Activated CD8-positive, alpha-beta memory T cell treated with anti-CD3 and anti-CD28 coated beads, Interleukin-2, amount 50 U/mL, for 48 hours (primary cell): ENCODE measurements at regions not wholly inside any gene's neighbourhood (a gene's known extent, or its start where the extent isn't known, plus 50 kb on each side); places are given as distances from the start of the nearest gene placed in this dataset.
"Not testable (repeated sequence)": the region's sequence is repeated elsewhere in the genome, so short reads cannot be mapped to it uniquely, and the experiment has no call there.

ENCODE experiments used
- DNase-seq: peaks from one replicate; pipeline ENCODE4 v3.0.0-alpha.2; 2020

DNA sequence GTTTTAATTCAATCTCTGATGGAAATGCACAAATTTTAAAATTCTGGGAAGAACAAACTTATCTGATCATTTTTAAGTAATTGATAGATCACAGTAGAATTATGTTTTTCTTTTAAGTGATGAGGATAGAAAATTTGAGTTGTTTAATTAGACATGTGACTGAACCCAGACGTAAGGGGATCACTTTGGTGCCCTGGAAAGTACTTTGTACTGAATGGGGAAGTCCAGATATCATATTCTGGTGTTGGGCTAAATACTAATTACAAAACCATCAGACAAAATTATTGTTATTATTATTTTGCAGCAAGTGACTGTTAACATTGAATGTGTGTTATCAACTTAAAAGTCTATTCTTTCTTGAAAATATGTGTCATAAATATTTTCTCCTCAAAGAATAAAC is 994.6 kb downstream of the TSN start:
- DNase-seq, result no peak

DNA sequence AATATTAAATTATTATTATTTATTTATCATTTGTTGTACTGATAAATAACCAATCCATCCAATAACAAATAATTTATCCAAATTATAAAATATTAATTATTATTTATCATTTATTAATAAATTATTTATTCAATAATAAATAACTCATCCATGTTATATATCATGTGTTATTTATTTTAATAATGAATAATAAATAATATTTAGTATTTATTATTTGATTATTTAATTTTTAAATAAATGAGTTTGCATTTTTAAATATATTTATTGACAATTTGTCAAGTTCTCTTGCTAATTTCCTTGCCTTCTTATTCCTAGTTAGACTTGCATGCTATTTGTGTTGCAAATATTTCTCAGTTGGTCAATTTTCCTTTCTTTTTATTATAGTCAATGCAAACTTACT is 995.4 kb downstream of the TSN start:
- DNase-seq, result no peak

- no peak for DNase-seq
Observed at GRCh38 chr2:122753336-122753735, 997.9 kb downstream of the TSN start.

DNA sequence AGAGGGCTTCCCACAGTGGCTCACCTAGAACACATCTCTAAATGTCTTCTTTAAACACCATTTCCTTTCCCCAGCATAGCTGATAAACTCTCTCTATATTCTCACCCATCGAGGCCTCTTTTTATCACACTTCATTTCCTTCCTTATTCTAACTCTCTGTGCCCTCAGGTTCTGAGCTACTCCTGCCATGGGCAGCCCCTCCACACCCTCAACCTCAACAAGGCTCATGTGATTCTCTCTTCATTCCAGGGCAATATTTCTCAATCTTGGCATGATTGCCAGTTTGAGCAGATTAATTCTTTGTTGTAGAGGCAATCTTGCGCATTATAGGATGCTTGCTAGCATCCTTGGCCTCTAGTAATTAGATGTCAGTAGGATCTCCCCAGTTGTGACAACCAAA is 999.1 kb downstream of the TSN start:
- no peak for DNase-seq

- no peak for DNase-seq
Observed at GRCh38 chr2:122755281-122755780, 999.9 kb downstream of the TSN start.

- DNase-seq, result no peak
Observed at GRCh38 chr2:122758967-122759366, 1003.5 kb downstream of the TSN start.

- DNase-seq, result no peak
Observed at GRCh38 chr2:122764014-122764413, 1008.6 kb downstream of the TSN start.

GRCh38 chr2:122780251-122780650 is 1024.8 kb downstream of the TSN start:
- DNase-seq, result no peak

- DNase-seq, result no peak
Observed at GRCh38 chr2:122794100-122794499, 1038.6 kb downstream of the TSN start.

DNA sequence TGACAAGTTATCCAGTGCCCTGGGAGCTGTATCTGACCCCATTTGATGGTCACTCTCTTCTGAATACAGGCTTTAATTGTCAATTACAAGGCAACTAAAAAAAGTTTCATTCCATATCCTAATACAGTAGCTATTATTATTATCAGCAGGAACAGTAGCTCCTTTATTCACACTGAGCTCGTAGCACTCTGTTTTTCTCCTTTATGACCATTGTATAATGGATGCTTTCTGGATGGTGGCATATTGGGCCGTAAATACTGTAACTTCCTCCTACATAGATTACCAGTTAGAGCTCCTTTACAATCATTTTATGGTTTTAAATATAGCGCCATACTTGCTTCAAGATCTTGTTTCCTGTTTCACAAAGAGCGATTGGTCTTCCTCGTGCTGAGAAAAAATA is 1040.3 kb downstream of the TSN start:
- DNase-seq, result no peak

DNA sequence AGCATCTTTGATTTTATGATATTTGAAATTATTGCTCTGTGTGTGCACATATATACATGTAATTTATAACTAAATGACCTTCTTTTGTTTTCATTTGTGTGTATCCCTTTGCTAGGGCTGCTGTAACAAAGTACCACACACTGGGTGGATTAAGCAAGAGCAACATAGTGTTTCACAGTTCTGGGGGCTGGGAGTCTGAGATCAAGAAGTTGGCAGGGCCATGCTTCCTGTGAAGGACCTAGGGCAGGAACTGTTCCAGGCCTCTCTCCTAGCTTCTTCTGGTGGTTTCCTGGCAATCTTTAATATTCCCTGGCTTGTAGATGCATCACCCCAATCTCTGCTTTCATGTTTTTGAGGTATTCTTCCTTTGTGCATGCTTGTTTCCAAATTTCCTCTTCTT is 1043.9 kb downstream of the TSN start:
- no peak for DNase-seq

- DNase-seq, result no peak
Observed at GRCh38 chr2:122800781-122801180, 1045.3 kb downstream of the TSN start.

- no peak for DNase-seq
Observed at GRCh38 chr2:122804494-122804893, 1049.0 kb downstream of the TSN start.

GRCh38 chr2:122805346-122805745 is 1049.9 kb downstream of the TSN start:
- DNase-seq, result no peak

- DNase-seq, result no peak
Observed at GRCh38 chr2:122808286-122808969, 1053.0 kb downstream of the TSN start.

GRCh38 chr2:122812214-122812613 is 1056.8 kb downstream of the TSN start:
- not testable (repeated sequence) for DNase-seq

DNA sequence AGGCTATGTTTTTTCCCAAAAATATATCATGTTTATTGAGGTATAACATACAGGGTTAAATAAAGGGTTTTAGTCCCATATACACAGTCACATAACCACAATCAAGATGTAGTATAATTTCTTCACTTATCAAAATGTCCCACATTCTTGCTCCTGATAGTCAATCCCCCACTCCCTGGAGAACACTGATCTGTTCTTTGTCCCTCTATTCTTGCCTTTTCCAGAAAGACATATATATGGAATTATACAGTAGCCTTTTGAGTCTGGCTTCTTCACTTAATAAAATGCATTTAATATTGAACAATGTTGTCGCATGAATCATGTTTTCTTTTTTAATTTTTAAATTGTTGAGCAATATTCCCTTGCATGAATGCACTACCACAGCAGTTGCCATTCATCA is 1059.7 kb downstream of the TSN start:
- no peak for DNase-seq

- DNase-seq, result no peak
Observed at GRCh38 chr2:122816803-122817202, 1061.4 kb downstream of the TSN start.

- DNase-seq, result no peak
Observed at GRCh38 chr2:122822319-122822718, 1066.9 kb downstream of the TSN start.

DNA sequence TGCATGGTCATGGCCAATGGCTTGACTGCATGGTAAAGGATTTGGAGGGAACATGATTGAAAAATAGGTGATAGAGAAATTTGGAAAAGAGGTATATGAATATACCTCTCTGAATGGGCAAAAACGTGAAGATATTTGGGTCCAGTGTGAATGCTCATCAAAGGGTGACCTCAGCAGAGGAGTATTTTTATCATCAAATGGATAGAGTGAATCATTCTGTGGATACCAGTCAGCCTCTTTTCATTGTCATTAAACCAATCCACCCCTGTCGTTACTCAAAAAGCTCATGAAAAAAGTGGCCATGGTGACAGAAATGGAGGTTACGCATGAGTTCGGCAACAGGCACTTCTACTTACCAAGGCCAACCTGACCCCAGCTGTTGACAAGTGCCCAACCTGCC is 1074.7 kb downstream of the TSN start:
- DNase-seq, result no peak

- DNase-seq, result no peak
Observed at GRCh38 chr2:122831649-122832048, 1076.2 kb downstream of the TSN start.

DNA sequence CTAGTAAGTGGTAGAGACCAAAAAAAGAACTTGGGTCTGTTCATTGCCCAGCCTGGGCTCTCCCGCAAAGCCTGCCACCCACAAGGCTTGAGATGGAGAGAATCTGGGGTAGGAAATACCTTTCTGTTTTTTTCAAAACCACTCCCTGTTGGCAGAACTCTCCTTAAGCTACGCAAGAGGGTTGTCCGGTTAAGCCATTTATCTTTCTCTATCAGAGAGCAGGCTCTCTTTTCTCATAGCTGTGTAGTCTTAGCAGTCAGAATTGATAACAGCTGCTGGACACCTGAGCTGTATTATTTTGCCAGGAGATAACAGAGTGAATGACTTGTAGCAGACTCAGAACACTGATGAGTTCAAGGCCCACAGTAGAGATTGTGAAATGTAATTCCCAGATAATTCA is 1088.1 kb downstream of the TSN start:
- DNase-seq, result no peak

DNA sequence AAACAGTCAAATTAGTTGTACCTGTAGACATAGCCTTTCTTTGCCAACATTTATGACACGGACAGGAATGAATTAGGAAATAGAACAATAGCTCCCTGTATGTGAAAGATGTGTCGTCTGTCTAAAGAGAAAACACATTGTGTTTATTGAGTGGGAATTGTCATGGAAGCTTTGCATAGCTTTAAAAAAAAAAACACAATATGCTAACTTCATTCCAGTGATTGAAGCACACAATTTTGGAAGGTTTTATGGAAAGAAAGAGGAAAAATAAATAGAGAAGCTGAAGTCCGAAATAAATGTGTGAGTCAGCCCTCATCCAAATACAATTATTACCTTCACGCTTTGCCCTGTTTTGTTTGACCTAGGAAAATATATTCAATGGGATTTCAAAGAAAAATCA is 1095.7 kb downstream of the TSN start:
- DNase-seq, result no peak

DNA sequence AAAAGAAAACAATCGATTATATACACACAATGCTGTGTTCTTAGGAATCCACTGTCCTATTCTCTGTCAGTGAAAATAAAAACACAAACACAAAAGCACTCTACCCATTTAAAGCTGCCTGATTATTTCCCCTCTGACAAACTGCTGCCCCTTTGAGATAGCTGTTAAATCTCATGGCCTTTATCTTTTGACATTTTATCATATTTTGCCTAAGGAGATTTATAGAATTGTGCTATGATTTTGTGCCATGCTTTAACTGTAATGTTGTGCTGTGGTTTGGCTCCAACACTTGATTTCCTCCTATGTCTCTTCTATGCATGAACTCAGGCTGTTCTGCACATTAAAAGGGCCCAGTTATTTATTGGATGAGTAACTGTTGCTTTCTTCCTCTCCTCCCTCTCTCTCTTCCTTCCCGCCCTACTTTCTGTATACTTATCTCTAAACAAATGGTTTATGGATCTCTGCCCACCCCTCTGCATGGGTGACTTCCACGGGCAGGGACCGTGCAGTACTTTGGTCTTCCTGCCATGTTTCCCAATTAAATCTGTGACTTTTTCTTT is 1096.6 kb downstream of the TSN start:
- DNase-seq, result no peak

- no peak for DNase-seq
Observed at GRCh38 chr2:122856696-122857095, 1101.2 kb downstream of the TSN start.
